ENCODE measurements at regions not wholly inside any gene's neighbourhood (a gene's known extent, or its start where the extent isn't known, plus 50 kb on each side); places are given as distances from the start of the nearest gene placed in this dataset.

DNA sequence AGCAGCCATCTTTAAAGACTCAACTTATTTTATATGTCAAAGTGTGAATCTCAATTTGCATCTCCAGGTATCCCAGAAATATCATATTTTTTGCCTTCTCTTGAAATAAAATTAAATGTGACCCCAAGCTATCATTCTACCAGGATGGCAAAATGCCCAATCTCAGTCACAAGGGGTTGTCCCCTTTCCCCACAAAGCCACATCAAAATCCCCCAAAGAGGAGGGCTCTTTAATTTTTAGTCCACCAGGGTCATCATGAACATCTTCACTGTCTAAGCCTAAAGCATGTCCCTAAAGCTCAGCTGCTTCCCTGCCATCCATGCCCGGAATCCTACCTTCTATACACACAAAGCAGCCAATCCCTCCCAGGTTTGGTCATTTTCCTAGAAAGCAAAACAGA lies 670.5 kb upstream of the KLF4 start:
- no peak for DNase-seq (ENCODE audit: extremely low read depth, low read depth)
- no peak overlapping the region for H3K4me3 ChIP-seq (replicated peaks; ENCODE audit: low read depth, low read length)
- TF ChIP-seq, protein P1, sequence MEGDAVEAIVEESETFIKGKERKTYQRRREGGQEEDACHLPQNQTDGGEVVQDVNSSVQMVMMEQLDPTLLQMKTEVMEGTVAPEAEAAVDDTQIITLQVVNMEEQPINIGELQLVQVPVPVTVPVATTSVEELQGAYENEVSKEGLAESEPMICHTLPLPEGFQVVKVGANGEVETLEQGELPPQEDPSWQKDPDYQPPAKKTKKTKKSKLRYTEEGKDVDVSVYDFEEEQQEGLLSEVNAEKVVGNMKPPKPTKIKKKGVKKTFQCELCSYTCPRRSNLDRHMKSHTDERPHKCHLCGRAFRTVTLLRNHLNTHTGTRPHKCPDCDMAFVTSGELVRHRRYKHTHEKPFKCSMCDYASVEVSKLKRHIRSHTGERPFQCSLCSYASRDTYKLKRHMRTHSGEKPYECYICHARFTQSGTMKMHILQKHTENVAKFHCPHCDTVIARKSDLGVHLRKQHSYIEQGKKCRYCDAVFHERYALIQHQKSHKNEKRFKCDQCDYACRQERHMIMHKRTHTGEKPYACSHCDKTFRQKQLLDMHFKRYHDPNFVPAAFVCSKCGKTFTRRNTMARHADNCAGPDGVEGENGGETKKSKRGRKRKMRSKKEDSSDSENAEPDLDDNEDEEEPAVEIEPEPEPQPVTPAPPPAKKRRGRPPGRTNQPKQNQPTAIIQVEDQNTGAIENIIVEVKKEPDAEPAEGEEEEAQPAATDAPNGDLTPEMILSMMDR (IDR thresholded peaks at IDR 0.05; ENCODE audit: low read depth, low read length, missing control alignments), result no peak

DNA sequence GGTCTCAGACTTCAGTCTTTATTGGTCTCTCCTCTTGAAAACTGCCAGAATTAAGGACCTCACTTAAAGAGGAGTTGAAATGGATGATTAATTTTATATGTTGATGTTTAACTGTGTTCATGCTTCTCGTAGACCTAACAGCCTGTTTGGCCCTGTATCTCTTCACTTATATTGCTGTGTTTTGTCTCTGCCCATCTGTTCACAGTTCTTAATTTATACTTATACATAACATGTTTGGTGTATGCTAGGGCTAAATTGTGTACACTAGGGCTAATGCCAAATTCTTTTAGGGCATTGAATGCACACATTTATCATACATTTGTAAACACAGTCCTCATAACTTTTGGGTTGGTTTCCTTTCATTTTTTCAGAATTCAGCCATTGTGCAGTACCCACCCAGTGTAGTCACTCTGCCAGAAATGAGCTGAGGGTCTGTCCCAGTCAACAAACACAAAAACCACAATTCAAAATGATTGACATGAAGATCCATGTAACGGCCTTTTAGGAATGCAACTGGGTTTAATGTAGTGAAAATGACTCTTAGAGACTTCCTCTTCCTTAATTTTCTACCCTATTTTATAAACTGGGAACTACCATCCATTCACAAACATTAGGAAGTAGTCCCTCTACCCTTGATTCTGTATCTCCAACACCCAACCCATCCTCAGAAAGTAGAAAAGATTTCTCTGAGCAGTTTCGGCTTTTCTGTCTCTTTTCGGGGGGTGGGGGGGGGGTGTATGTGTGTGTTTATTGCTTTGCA lies 668.8 kb upstream of the KLF4 start:
- TF ChIP-seq, protein P1 (IDR thresholded peaks at IDR 0.05; ENCODE audit: low read depth, low read length, missing control alignments), result no peak
- no peak for DNase-seq (ENCODE audit: extremely low read depth, low read depth)
- no peak overlapping the region for H3K4me3 ChIP-seq (replicated peaks; ENCODE audit: low read depth, low read length)

DNA sequence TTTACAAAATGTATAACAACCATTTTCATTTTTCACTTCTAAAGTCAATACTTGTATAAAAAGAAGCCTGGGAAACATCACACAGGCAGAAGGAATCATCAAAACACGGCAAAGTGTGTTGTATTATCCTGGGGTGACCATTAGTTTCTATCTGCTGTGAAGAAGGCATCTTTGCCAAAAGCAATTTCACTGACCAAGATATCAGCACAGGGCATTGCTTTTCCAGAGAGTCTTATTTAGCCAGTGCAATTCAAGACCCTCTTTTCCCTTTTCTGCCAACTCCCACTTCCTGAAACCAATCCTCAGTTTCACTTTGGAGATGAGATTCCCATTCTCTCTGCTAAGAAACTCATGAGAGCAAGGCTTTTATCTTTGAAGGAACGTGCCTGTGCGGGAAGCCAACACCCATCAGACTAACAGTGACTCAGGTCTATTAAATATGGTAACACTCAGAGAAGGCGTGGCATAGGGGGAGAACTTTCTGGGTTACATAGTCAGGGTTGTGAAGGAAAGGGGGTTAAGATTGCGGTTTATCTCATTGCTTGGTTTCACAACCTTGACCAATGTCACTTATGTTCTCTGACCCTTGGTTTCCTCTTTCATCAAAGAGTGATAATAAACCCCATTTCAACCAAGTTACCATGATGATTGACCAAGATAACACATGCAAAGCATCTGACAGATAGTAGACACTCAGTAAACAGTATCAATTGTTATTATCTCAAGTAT lies 666.9 kb upstream of the KLF4 start:
- DNase-seq (ENCODE audit: extremely low read depth, low read depth), result no peak
- no peak overlapping the region for H3K4me3 ChIP-seq (replicated peaks; ENCODE audit: low read depth, low read length)
- TF ChIP-seq, protein P1 (IDR thresholded peaks at IDR 0.05; ENCODE audit: low read depth, low read length, missing control alignments), result no peak

DNA sequence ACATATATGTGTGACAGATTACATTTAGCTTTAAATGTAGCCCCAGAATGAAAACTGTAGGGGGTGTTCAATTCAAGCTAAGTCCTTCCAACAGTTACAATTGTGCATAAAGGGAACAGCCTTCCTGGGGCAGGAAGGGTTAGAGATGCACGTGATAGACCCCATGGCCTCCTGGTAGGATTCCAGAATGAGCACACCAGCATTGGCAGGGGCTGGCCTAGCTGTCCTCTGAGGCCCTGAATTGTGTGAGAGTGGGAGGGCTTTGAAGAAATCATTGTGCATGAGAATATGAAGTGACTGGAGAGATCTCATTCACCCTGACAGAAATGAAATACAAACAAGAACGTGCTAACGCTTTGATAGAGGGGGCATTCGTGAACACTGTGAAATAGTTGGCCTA lies 663.8 kb upstream of the KLF4 start:
- DNase-seq (ENCODE audit: extremely low read depth, low read depth), result no peak
- TF ChIP-seq, protein P1 (IDR thresholded peaks at IDR 0.05; ENCODE audit: low read depth, low read length, missing control alignments), result no peak
- no peak overlapping the region for H3K4me3 ChIP-seq (replicated peaks; ENCODE audit: low read depth, low read length)

DNA sequence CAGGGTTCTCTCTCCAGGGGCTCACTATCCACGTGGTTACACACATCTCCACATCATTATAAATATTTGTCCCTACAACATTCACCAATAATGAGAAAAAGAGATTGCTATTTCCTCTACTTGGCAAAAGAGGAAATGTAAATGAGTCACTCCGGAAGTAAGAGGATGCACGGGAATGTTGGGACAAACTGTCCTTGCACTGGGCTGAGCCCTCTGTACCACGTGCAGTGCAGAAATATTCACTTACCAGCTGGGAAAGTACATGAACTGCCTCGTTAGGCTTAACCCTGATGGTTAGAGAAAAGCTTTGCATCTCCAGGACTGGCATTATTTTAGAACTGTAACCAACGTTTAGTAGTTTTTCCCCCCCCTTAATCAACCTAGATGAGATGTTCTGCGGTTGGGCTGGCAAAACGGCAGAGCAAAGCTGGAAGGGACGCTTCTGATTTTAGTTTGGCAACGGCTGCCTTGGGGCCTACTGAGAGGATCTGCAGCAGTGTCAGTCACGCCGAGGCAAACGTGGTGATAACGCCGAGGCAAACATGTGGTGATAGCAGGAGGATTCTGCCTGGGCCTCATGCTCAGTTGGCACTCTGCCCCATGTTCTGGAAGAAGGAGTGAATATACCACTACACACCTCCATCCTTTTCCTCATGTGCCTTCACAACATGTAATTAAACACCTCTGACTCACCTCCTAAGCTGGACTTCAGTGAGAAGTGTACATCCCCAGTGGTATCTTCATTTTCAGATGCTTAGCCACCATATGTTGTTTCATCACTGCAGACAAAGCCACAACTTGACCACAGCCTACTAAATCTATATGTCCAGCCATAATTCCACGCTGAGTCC lies 661.4 kb upstream of the KLF4 start:
- TF ChIP-seq, protein P1 (IDR thresholded peaks at IDR 0.05; ENCODE audit: low read depth, low read length, missing control alignments), result no peak
- peak; percentile 74 for DNase-seq (ENCODE audit: extremely low read depth, low read depth)
- no peak overlapping the region for H3K4me3 ChIP-seq (replicated peaks; ENCODE audit: low read depth, low read length)

DNA sequence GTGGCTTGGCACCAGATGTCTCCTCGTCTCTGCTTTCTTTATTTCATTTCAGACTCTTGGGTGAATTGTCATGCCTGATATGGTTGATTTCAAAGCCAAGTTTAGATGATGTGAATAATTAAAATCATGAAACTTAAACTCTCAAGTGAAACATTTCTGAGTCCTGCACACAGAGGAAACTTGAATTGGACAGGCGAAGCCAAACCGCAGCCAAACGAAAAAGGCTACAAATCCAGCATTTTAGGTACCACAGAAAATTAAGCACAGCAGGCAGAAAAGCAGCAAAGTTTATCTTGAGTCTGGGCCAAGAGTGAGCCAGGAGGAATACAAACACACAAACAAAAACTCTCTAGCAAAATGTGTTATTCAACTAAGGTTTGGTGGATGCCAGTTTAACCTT lies 659.8 kb upstream of the KLF4 start:
- no peak overlapping the region for H3K4me3 ChIP-seq (replicated peaks; ENCODE audit: low read depth, low read length)
- TF ChIP-seq, protein P1 (IDR thresholded peaks at IDR 0.05; ENCODE audit: low read depth, low read length, missing control alignments), result no peak
- no peak for DNase-seq (ENCODE audit: extremely low read depth, low read depth)

All from HFF-Myc (cell line).